B cell (primary cell): ENCODE measurements at regions not wholly inside any gene's neighbourhood (a gene's known extent, or its start where the extent isn't known, plus 50 kb on each side); places are given as distances from the start of the nearest gene placed in this dataset.

ENCODE experiments used
- ATAC-seq: fragments of 200-7000 bp; cut with Tn5 transposase; one replicate; pipeline ENCODE4 v1.10.0; 2021; ENCODE audit warnings: low read depth, mild to moderate bottlenecking, moderate number of reproducible peaks, moderate library complexity
- CTCF ChIA-PET: fragments of 350-600 bp; sonication (Branson Sonifier 250); formaldehyde crosslinking; loops from one replicate; lab custom pipeline; 2021; ENCODE audit warnings: antibody characterized with exemption, inconsistent platforms; lab: Charles Lee
- POLR2A ChIA-PET: fragments of 350-600 bp; sonication (Branson Sonifier 250); formaldehyde crosslinking; loops from one replicate; lab custom pipeline; 2021; ENCODE audit warnings: antibody characterized with exemption; lab: Charles Lee
- DNase-seq: peaks from one replicate; pipeline ENCODE4 v3.0.0; 2013
- H2AFZ ChIP-seq: 2 replicates; pipeline ENCODE4 v1.6.1; 2012; ENCODE audit warnings: mild to moderate bottlenecking, low read depth, low read length; ENCODE audit not compliant: insufficient read depth, poor library complexity, severe bottlenecking
- H3K27ac ChIP-seq, 2 donors: 1 replicate in 1 of 2; 2 replicates in 1 of 2; pipeline ENCODE4 v1.5.1; 2012 to 2013; ENCODE audit warnings: low read length in 2 of 2, mild to moderate bottlenecking in 2 of 2, moderate library complexity in 1 of 2
- H3K27me3 ChIP-seq, 4 experiments: fragments of 200-600 bp in 1 of 4; sonication (generic) in 1 of 4; replicated peaks in 1 of 4; 1 replicate in 2 of 4; 2 replicates in 2 of 4; pipeline versions ENCODE4 v1.6.1 to v1.7.0; 2013 to 2016; ENCODE audit warnings: low read length in 3 of 4, mild to moderate bottlenecking in 2 of 4, mixed read lengths in 1 of 4, moderate library complexity in 1 of 4; ENCODE audit not compliant: insufficient read depth in 4 of 4, control insufficient read depth in 3 of 4; ENCODE audit errors: control extremely low read depth in 1 of 4
- H3K36me3 ChIP-seq, 2 experiments: replicated peaks in 1 of 2; 1 replicate in 1 of 2; 2 replicates in 1 of 2; pipeline versions ENCODE4 v1.6.1 to v1.7.1; 2013; ENCODE audit warnings: low read length in 1 of 2; ENCODE audit not compliant: insufficient read depth in 2 of 2, control insufficient read depth in 1 of 2; ENCODE audit errors: control extremely low read depth in 1 of 2, extremely low read depth in 1 of 2
- H3K4me1 ChIP-seq, 2 donors: fragments of 200-600 bp in 1 of 2; sonication (generic) in 1 of 2; 1 replicate in 1 of 2; 2 replicates in 1 of 2; pipeline versions ENCODE4 v1.5.1 to v1.6.1; 2013 to 2017; ENCODE audit warnings: low read length in 2 of 2; ENCODE audit not compliant: control insufficient read depth in 2 of 2, insufficient read depth in 2 of 2
- H3K4me2 ChIP-seq: replicated peaks from 2 replicates; pipeline ENCODE3; 2012; ENCODE audit warnings: mild to moderate bottlenecking, low read depth, low read length; ENCODE audit not compliant: poor library complexity, severe bottlenecking
- H3K4me3 ChIP-seq, 5 experiments: fragments of 200-600 bp in 1 of 5; sonication (generic) in 1 of 5; 1 replicate in 3 of 5; 2 replicates in 2 of 5; pipeline versions ENCODE4 v1.5.1 to v1.7.0; 2011 to 2016; ENCODE audit warnings: low read length in 4 of 5, mild to moderate bottlenecking in 4 of 5, low read depth in 2 of 5, control low read depth in 1 of 5, moderate library complexity in 1 of 5; ENCODE audit not compliant: insufficient read depth in 1 of 5; ENCODE audit errors: control extremely low read depth in 1 of 5, extremely low read depth in 1 of 5
- H3K79me2 ChIP-seq: fragments of 200-600 bp; sonication (generic); one replicate; pipeline ENCODE4 v1.6.0; 2016; ENCODE audit warnings: low read length; ENCODE audit not compliant: control insufficient read depth, insufficient read depth
- H3K9ac ChIP-seq: fragments of 200-600 bp; sonication (generic); 2 replicates; pipeline ENCODE4 v1.6.1; 2017; ENCODE audit warnings: mild to moderate bottlenecking, low read length, moderate library complexity
- H3K9me3 ChIP-seq, 3 donors: one replicate each; pipeline versions ENCODE4 v1.6.1 to v1.7.1; 2013; ENCODE audit warnings: low read length in 2 of 3; ENCODE audit not compliant: control insufficient read depth in 2 of 3, insufficient read depth in 1 of 3; ENCODE audit errors: control extremely low read depth in 1 of 3
- H4K20me1 ChIP-seq: 2 replicates; pipeline ENCODE4 v1.6.0; 2012; ENCODE audit warnings: mild to moderate bottlenecking, low read length; ENCODE audit not compliant: insufficient read depth, control insufficient read depth, poor library complexity, severe bottlenecking
- H3K27ac Mint-ChIP-seq: one replicate; pipeline ENCODE4 v1.8.0; 2021; ENCODE audit warnings: mixed read lengths
- H3K27me3 Mint-ChIP-seq: one replicate; pipeline ENCODE4 v1.8.0; 2021; ENCODE audit warnings: mixed read lengths
- H3K4me1 Mint-ChIP-seq: one replicate; pipeline ENCODE4 v1.8.0; 2021; ENCODE audit warnings: mixed read lengths
- H3K4me3 Mint-ChIP-seq: one replicate; pipeline ENCODE4 v1.8.0; 2021; ENCODE audit warnings: mixed read lengths
- H3K9me3 Mint-ChIP-seq: one replicate; pipeline ENCODE4 v1.8.0; 2022; ENCODE audit warnings: mixed read lengths; ENCODE audit not compliant: insufficient read depth
- CTCF ChIP-seq: fragments of 200-600 bp; IDR thresholded peaks from one replicate; pipeline ENCODE4 v1.8.0; 2022; ENCODE audit warnings: antibody characterized with exemption, mild to moderate bottlenecking
- EZH2 ChIP-seq: IDR thresholded peaks from 2 replicates; pipeline ENCODE4 v1.6.1; 2012; ENCODE audit warnings: borderline replicate concordance, low read depth, mild to moderate bottlenecking, moderate library complexity, low read length; ENCODE audit not compliant: insufficient read depth, poor library complexity, severe bottlenecking
- WGBS: methylation state at CpG from one replicate; pipeline ENCODE4 v1.1.5; 2013; ENCODE audit warnings: missing lambda C conversion rate; ENCODE audit not compliant: insufficient coverage; 5-methylcytosine and 5-hydroxymethylcytosine counted together
- intact Hi-C: fragments of 100-400 bp; cut with micrococcal nuclease; formaldehyde crosslinking; loops from one replicate; pipeline ENCODE4 v1.10.0; 2022

- H3K4me3 Mint-ChIP-seq, result no peak overlapping the region
- Histone ChIP-seq H3K36me3 (no peaks in the 10 kb centered on the region), H3K9me3 (no peaks in the 10 kb centered on the region), H3K4me3 (no peak overlapping the region), H4K20me1 (no peaks in the 10 kb centered on the region), H3K79me2 (no peaks in the 10 kb centered on the region), H3K27me3 (no peaks in the 10 kb centered on the region), H3K9ac (no peak overlapping the region), H3K4me1 (no peaks in the 10 kb centered on the region), H2AFZ (no peak overlapping the region), H3K4me2 (no peak overlapping the region), H3K27ac (no peak overlapping the region)
- H3K27ac Mint-ChIP-seq, result no peak overlapping the region
- ChIA-PET POLR2A (no interaction called here), CTCF (no interaction called here)
- TF ChIP-seq EZH2 (no peak), CTCF (no peak)
- WGBS, result 80% methylated on average over 1 of the region's 3 CpGs
- no peaks in the 10 kb centered on the region for H3K4me1 Mint-ChIP-seq
- ATAC-seq, result no peak
- no peaks in the 10 kb centered on the region for H3K27me3 Mint-ChIP-seq
- DNase-seq, result no peak
- peaks cover 8% of the 10 kb centered on the region for H3K9me3 Mint-ChIP-seq
- intact Hi-C loops, result no loop called here
Measured at GRCh38 chr16:64019339-64019738, 1102.5 kb downstream of the CDH11 start.

GRCh38 chr16:64017796-64018195 lies 1104.1 kb downstream of the CDH11 start:
- TF ChIP-seq EZH2 (no peak), CTCF (no peak)
- no peak overlapping the region for H3K4me3 Mint-ChIP-seq
- Histone ChIP-seq H3K36me3 (no peaks in the 10 kb centered on the region), H3K4me3 (no peak overlapping the region), H4K20me1 (no peaks in the 10 kb centered on the region), H3K4me1 (no peaks in the 10 kb centered on the region), H3K4me2 (no peak overlapping the region), H3K9ac (no peak overlapping the region), H3K27ac (no peak overlapping the region), H3K27me3 (no peaks in the 10 kb centered on the region), H2AFZ (no peak overlapping the region), H3K79me2 (no peaks in the 10 kb centered on the region), H3K9me3 (no peaks in the 10 kb centered on the region)
- H3K27me3 Mint-ChIP-seq, result no peaks in the 10 kb centered on the region
- CTCF ChIA-PET, result no interaction called here
- POLR2A ChIA-PET, result no interaction called here
- H3K9me3 Mint-ChIP-seq, result peaks cover 8% of the 10 kb centered on the region
- intact Hi-C loops, result no loop called here
- no peak for ATAC-seq
- no peaks in the 10 kb centered on the region for H3K4me1 Mint-ChIP-seq
- WGBS, result 14% methylated on average over 1 of the region's 1 CpG
- no peak overlapping the region for H3K27ac Mint-ChIP-seq
- DNase-seq, result no peak
